Parathyroid adenoma (tissue), 2 donors: ENCODE measurements at regions not wholly inside any gene's neighbourhood (a gene's known extent, or its start where the extent isn't known, plus 50 kb on each side); places are given as distances from the start of the nearest gene placed in this dataset.
A peak's percentile ranks its signal among the peaks of the same experiment; 100 is the strongest.

Source experiments
- H2AFZ ChIP-seq: fragments of 300-600 bp; sonication (generic); one replicate; pipeline ENCODE4 v1.7.0; 2017; ENCODE audit warnings: antibody characterized with exemption, mild to moderate bottlenecking
- H3K27ac ChIP-seq: fragments of 300-600 bp; sonication (generic); one replicate; pipeline ENCODE4 v1.7.0; 2017
- H3K27me3 ChIP-seq: fragments of 300-600 bp; sonication (generic); one replicate; pipeline ENCODE4 v1.7.0; 2017; ENCODE audit warnings: low read length; ENCODE audit not compliant: control insufficient read depth, insufficient read depth
- H3K36me3 ChIP-seq: fragments of 300-600 bp; sonication (generic); one replicate; pipeline ENCODE4 v1.7.0; 2017; ENCODE audit warnings: low read length; ENCODE audit not compliant: control insufficient read depth, insufficient read depth
- H3K4me1 ChIP-seq: fragments of 300-600 bp; sonication (generic); one replicate; pipeline ENCODE4 v1.7.0; 2017; ENCODE audit warnings: control low read depth
- H3K4me2 ChIP-seq: fragments of 300-600 bp; sonication (generic); one replicate; pipeline ENCODE4 v1.7.0; 2017; ENCODE audit warnings: low read length
- H3K4me3 ChIP-seq: fragments of 300-600 bp; sonication (generic); one replicate; pipeline ENCODE4 v1.7.0; 2017; ENCODE audit warnings: low read depth, low read length
- H3K79me2 ChIP-seq: fragments of 300-600 bp; sonication (generic); one replicate; pipeline ENCODE4 v1.7.0; 2017; ENCODE audit warnings: control low read depth
- H3K9ac ChIP-seq: fragments of 300-600 bp; sonication (generic); one replicate; pipeline ENCODE4 v1.7.0; 2017; ENCODE audit warnings: mild to moderate bottlenecking
- H3K9me3 ChIP-seq: fragments of 300-600 bp; sonication (generic); one replicate; pipeline ENCODE4 v1.7.0; 2017; ENCODE audit warnings: low read length; ENCODE audit not compliant: control insufficient read depth
- CTCF ChIP-seq: fragments of 300-600 bp; sonication (generic); IDR thresholded peaks from one replicate; pipeline ENCODE4 v1.7.0; 2017; ENCODE audit warnings: antibody characterized with exemption, mild to moderate bottlenecking
- donor health status: primary hyperparathyroidism.

- no peaks in the 10 kb centered on the region for H3K79me2 ChIP-seq
- H3K9me3 ChIP-seq = no peaks in the 10 kb centered on the region
- peak overlapping the region; percentile 83 for H2AFZ ChIP-seq
- peaks cover 12% of the 10 kb centered on the region for H3K4me1 ChIP-seq
- H3K27ac ChIP-seq = peak overlapping the region; percentile 86
- no peaks in the 10 kb centered on the region for H3K27me3 ChIP-seq
- H3K36me3 ChIP-seq = peaks cover 4% of the 10 kb centered on the region
- H3K9ac ChIP-seq = no peak overlapping the region
- peak; percentile 24 for TF ChIP-seq CTCF
- H3K4me3 ChIP-seq = peak overlapping the region; percentile 39
- H3K4me2 ChIP-seq = peak overlapping the region; percentile 64
Observed at GRCh38 chr12:48286665-48287064, 64.1 kb downstream of the ZNF641 start.

GRCh38 chr12:48285751-48286650 lies 64.7 kb downstream of the ZNF641 start:
- peak overlapping the region; percentile 39 for H3K4me3 ChIP-seq
- peak overlapping the region; percentile 64 for H3K4me2 ChIP-seq
- no peak for TF ChIP-seq CTCF
- H3K4me1 ChIP-seq = peaks cover 12% of the 10 kb centered on the region
- H3K9me3 ChIP-seq = no peaks in the 10 kb centered on the region
- H3K27me3 ChIP-seq = no peaks in the 10 kb centered on the region
- no peak overlapping the region for H3K9ac ChIP-seq
- H3K36me3 ChIP-seq = peaks cover 4% of the 10 kb centered on the region
- H3K79me2 ChIP-seq = no peaks in the 10 kb centered on the region
- peak overlapping the region; percentile 86 for H3K27ac ChIP-seq
- peak overlapping the region; percentile 83 for H2AFZ ChIP-seq

- no peak for TF ChIP-seq CTCF
- peaks cover 12% of the 10 kb centered on the region for H3K4me1 ChIP-seq
- H3K9ac ChIP-seq = no peak overlapping the region
- H2AFZ ChIP-seq = peak overlapping the region; percentile 41
- H3K9me3 ChIP-seq = no peaks in the 10 kb centered on the region
- peaks cover 4% of the 10 kb centered on the region for H3K36me3 ChIP-seq
- H3K27ac ChIP-seq = no peak overlapping the region
- no peak overlapping the region for H3K4me3 ChIP-seq
- H3K27me3 ChIP-seq = no peaks in the 10 kb centered on the region
- no peaks in the 10 kb centered on the region for H3K79me2 ChIP-seq
- H3K4me2 ChIP-seq = no peak overlapping the region
Observed at GRCh38 chr12:48281811-48282210, 68.9 kb downstream of the ZNF641 start.

DNA sequence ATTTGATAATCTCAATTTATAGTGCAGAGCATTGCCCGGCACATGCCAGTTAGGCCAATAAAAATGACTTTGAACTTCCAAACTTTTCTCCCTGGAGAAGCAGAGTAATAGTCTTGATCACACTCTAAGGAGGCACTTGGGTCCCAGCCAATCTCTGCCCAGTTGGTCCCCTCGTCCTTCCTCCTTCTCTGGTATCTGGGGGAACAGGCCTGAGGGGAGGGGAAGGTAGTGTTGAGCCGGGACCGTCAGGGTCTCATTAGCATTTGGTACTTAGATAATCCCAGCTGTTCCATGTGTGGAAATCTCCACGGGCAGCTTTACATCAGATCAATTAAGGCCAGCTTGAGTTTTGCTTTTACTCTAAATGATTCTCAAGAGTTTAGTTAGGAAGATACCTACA lies 70.1 kb downstream of the ZNF641 start:
- no peaks in the 10 kb centered on the region for H3K4me1 ChIP-seq
- H3K4me3 ChIP-seq = no peak overlapping the region
- H3K4me2 ChIP-seq = no peak overlapping the region
- H3K27ac ChIP-seq = no peak overlapping the region
- H3K36me3 ChIP-seq = no peaks in the 10 kb centered on the region
- H3K9ac ChIP-seq = no peak overlapping the region
- no peaks in the 10 kb centered on the region for H3K79me2 ChIP-seq
- H3K27me3 ChIP-seq = no peaks in the 10 kb centered on the region
- H3K9me3 ChIP-seq = no peaks in the 10 kb centered on the region
- peak overlapping the region; percentile 5 for H2AFZ ChIP-seq
- no peak for TF ChIP-seq CTCF

DNA sequence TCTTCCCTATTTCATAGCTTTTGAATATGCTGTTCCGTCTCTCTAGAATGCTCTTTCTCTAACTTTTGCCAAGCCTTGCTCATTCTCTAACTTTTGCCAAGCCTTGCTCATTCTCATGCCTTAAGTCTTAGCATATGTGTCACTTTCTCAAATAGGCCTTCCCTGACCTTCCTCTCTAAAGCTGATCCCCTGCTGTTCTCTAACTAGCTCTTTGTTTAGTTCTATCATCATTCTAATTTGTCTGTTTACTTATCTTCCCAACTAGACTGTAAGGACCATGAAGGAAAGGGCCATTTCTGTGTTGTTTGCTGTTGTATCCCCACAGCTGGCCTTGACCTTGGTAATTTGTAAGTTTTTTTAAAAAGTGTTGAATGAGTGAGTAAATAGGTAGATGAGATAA lies 71.1 kb downstream of the ZNF641 start:
- Histone ChIP-seq H3K36me3 (no peaks in the 10 kb centered on the region), H3K4me2 (no peak overlapping the region), H2AFZ (peak overlapping the region; percentile 23), H3K79me2 (no peaks in the 10 kb centered on the region), H3K27ac (no peak overlapping the region), H3K4me3 (no peak overlapping the region), H3K9ac (no peak overlapping the region), H3K9me3 (no peaks in the 10 kb centered on the region), H3K27me3 (no peaks in the 10 kb centered on the region), H3K4me1 (no peaks in the 10 kb centered on the region)
- TF ChIP-seq CTCF = no peak
